PC-3 (cell line): ENCODE measurements at regions not wholly inside any gene's neighbourhood (a gene's known extent, or its start where the extent isn't known, plus 50 kb on each side); places are given as distances from the start of the nearest gene placed in this dataset.

Experiments
- ATAC-seq: fragments of 200-7000 bp; cut with Tn5 transposase; 2 replicates; pipeline ENCODE4 v1.9.1; 2020; ENCODE audit warnings: mild to moderate bottlenecking, moderate library complexity
- BruUV-seq: library from RNA; stranded (reverse); fragments of 400-500 nt; replicated peaks from 2 replicates; lab custom pipeline; 2021; lab: Mats Ljungman, UMichigan
- CTCF ChIA-PET: fragments of 300-600 bp; sonication (Branson Sonifier 250); formaldehyde crosslinking; loops from one replicate; lab custom pipeline; 2022; ENCODE audit warnings: antibody characterized with exemption; lab: Charles Lee
- POLR2A ChIA-PET: fragments of 300-600 bp; sonication (Branson Sonifier 250); formaldehyde crosslinking; loops from one replicate; lab custom pipeline; 2022; ENCODE audit warnings: antibody characterized with exemption; ENCODE audit not compliant: unreplicated experiment; lab: Charles Lee
- DNase-seq: peaks from one replicate; pipeline ENCODE4 v3.0.0-alpha.2; 2015
- H2AFZ ChIP-seq: fragments of 300-600 bp; sonication (generic); 2 replicates; pipeline ENCODE4 v1.6.0; 2016; ENCODE audit warnings: antibody characterized with exemption, low read length
- H3F3A ChIP-seq: fragments of 300-600 bp; sonication (generic); one replicate; pipeline ENCODE4 v1.6.0; 2017; ENCODE audit warnings: antibody characterized with exemption, low read length, control low read depth, mild to moderate bottlenecking; ENCODE audit not compliant: unreplicated experiment
- H3K27ac ChIP-seq: fragments of 300-600 bp; sonication (generic); 2 replicates; pipeline ENCODE4 v1.5.1; 2016; ENCODE audit warnings: mild to moderate bottlenecking, low read length
- H3K27me3 ChIP-seq: fragments of 300-600 bp; sonication (generic); 2 replicates; pipeline ENCODE4 v1.6.1; 2016; ENCODE audit warnings: low read length, mixed read lengths
- H3K36me3 ChIP-seq: fragments of 300-600 bp; sonication (generic); 2 replicates; pipeline ENCODE4 v1.6.1; 2016; ENCODE audit warnings: low read depth, mixed run types, low read length, mixed read lengths
- H3K4me1 ChIP-seq: fragments of 300-600 bp; sonication (generic); 2 replicates; pipeline ENCODE4 v1.5.1; 2016; ENCODE audit warnings: low read length; ENCODE audit not compliant: insufficient read depth
- H3K4me2 ChIP-seq: fragments of 300-600 bp; sonication (generic); 2 replicates; pipeline ENCODE4 v1.6.0; 2016; ENCODE audit warnings: low read length
- H3K4me3 ChIP-seq: fragments of 300-600 bp; sonication (generic); 2 replicates; pipeline ENCODE4 v1.5.1; 2016; ENCODE audit warnings: mild to moderate bottlenecking, low read length, mixed read lengths
- H3K79me2 ChIP-seq: fragments of 300-600 bp; sonication (generic); 2 replicates; pipeline ENCODE4 v1.6.1; 2017; ENCODE audit warnings: low read length, mixed read lengths
- H3K9ac ChIP-seq: fragments of 300-600 bp; sonication (generic); 2 replicates; pipeline ENCODE4 v1.6.0; 2016; ENCODE audit warnings: mild to moderate bottlenecking, low read length
- H3K9me2 ChIP-seq: fragments of 300-600 bp; sonication (generic); replicated peaks from 2 replicates; pipeline ENCODE4 v1.6.1; 2016; ENCODE audit warnings: mixed run types, low read length, mixed read lengths
- H3K9me3 ChIP-seq: fragments of 300-600 bp; sonication (generic); 2 replicates; pipeline ENCODE4 v1.6.1; 2016; ENCODE audit warnings: low read length, mixed read lengths
- H4K20me1 ChIP-seq: fragments of 300-600 bp; sonication (generic); 2 replicates; pipeline ENCODE4 v1.6.1; 2016; ENCODE audit warnings: low read length, mixed read lengths
- EZH2 ChIP-seq: fragments of 300-600 bp; sonication (generic); IDR thresholded peaks from one replicate; pipeline ENCODE4 v1.6.1; 2017; ENCODE audit warnings: antibody characterized with exemption, mild to moderate bottlenecking, low read length; ENCODE audit not compliant: unreplicated experiment
- EZH2phosphoT487 ChIP-seq: fragments of 300-600 bp; sonication (generic); IDR thresholded peaks from 2 replicates; pipeline ENCODE4 v1.6.1; 2018; ENCODE audit warnings: mild to moderate bottlenecking, antibody characterized with exemption, low read length, borderline replicate concordance
- intact Hi-C: fragments of 100-400 bp; cut with micrococcal nuclease; formaldehyde crosslinking; loops from 2 replicates; pipeline ENCODE4 v1.9.0; 2023
- TF ChIP-seq, protein P1 (sequence below): fragments of 300-600 bp; sonication (generic); conservative IDR thresholded peaks from 2 replicates; pipeline ENCODE4 v1.5.1; 2017; ENCODE audit warnings: antibody characterized with exemption, low read depth, mild to moderate bottlenecking, low read length

DNA sequence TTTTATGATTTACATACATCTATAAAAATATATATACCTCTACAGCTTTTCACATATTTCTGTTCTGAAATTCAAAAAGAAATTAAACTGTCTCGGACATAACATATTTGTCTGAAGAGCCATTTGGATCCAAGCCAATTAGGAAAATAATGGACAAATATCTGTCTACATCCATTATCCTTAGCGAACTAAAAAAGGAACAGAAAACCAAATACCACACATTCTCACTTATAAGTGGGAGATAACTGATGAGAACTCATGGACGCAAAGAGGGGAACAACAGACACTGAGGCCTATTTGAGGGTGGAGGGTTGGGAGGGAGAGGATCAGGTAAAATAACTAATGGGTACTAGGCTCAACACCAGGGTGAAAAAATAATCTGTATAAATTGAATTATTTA is 829.4 kb upstream of the ALCAM start:
- Histone ChIP-seq H3K4me3 (no peak overlapping the region), H3K4me1 (no peaks in the 10 kb centered on the region), H3K9me3 (no peaks in the 10 kb centered on the region), H4K20me1 (no peaks in the 10 kb centered on the region), H3K36me3 (no peaks in the 10 kb centered on the region), H3F3A (no peaks in the 10 kb centered on the region), H3K9ac (no peak overlapping the region), H3K79me2 (no peaks in the 10 kb centered on the region), H2AFZ (no peak overlapping the region), H3K27me3 (no peaks in the 10 kb centered on the region), H3K27ac (no peak overlapping the region), H3K9me2 (no peaks in the 10 kb centered on the region), H3K4me2 (no peak overlapping the region)
- BruUV-seq = no TSS peak
- TF ChIP-seq EZH2phosphoT487 = no peak
- no peak for ATAC-seq
- intact Hi-C loops = no loop called here
- POLR2A ChIA-PET = no interaction called here
- CTCF ChIA-PET = no interaction called here
- no peak for DNase-seq

DNA sequence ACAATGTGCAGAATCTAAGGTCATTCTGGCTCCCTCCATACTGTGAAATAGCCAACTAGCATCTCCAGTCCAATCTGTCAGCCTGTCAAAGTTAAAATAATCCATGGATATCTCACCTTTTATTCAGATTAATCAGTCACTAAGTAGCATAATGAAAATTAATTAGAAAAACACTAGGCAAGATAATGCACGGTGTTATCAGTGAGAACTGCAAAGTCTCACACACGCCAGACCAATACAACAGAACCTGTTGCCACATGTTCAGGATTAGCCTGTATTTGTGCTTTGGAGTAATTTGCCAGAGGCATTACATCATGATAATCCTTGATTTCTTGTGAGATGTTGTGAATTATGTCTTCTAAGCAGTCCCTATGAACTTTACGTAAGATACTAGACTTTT is 820.4 kb upstream of the ALCAM start:
- H3K4me3 ChIP-seq = no peak overlapping the region
- no peaks in the 10 kb centered on the region for H3K36me3 ChIP-seq
- no peaks in the 10 kb centered on the region for H3K9me2 ChIP-seq
- no peak overlapping the region for H3K9ac ChIP-seq
- H3K27me3 ChIP-seq = no peaks in the 10 kb centered on the region
- no peak for TF ChIP-seq EZH2phosphoT487
- no peak for TF ChIP-seq EZH2
- TF ChIP-seq, protein P1, sequence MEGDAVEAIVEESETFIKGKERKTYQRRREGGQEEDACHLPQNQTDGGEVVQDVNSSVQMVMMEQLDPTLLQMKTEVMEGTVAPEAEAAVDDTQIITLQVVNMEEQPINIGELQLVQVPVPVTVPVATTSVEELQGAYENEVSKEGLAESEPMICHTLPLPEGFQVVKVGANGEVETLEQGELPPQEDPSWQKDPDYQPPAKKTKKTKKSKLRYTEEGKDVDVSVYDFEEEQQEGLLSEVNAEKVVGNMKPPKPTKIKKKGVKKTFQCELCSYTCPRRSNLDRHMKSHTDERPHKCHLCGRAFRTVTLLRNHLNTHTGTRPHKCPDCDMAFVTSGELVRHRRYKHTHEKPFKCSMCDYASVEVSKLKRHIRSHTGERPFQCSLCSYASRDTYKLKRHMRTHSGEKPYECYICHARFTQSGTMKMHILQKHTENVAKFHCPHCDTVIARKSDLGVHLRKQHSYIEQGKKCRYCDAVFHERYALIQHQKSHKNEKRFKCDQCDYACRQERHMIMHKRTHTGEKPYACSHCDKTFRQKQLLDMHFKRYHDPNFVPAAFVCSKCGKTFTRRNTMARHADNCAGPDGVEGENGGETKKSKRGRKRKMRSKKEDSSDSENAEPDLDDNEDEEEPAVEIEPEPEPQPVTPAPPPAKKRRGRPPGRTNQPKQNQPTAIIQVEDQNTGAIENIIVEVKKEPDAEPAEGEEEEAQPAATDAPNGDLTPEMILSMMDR = no peak
- H3K4me2 ChIP-seq = no peak overlapping the region
- no peak overlapping the region for H3K27ac ChIP-seq
- no peaks in the 10 kb centered on the region for H3K9me3 ChIP-seq
- intact Hi-C loops = no loop called here
- H4K20me1 ChIP-seq = no peaks in the 10 kb centered on the region
- ATAC-seq = no peak
- ChIA-PET POLR2A (no interaction called here), CTCF (no interaction called here)
- DNase-seq = no peak
- no peaks in the 10 kb centered on the region for H3K79me2 ChIP-seq
- H2AFZ ChIP-seq = no peak overlapping the region
- H3K4me1 ChIP-seq = peaks cover 17% of the 10 kb centered on the region
- no peaks in the 10 kb centered on the region for H3F3A ChIP-seq
- no TSS peak for BruUV-seq

DNA sequence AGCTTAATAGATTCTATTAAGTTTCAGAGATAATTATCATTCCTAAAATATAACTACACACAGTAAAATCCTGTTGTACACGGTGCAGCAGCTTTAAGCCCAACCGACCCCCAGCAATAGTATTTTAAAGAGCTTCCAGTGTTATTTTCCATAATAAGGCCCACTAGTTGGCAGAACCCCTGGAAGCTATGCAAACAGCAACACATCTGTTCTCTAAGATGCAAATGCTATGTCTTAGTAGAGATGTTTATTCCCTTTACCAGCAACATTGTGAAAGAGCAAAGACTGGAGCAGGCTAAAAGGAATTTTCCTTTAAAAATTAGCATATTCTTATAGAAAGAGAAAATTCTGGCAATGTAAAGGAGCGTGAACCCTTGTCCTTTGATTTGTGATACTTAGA is 819.7 kb upstream of the ALCAM start:
- CTCF ChIA-PET = no interaction called here
- no peaks in the 10 kb centered on the region for H3K9me3 ChIP-seq
- no peaks in the 10 kb centered on the region for H3F3A ChIP-seq
- H4K20me1 ChIP-seq = no peaks in the 10 kb centered on the region
- H3K9me2 ChIP-seq = no peaks in the 10 kb centered on the region
- H3K4me1 ChIP-seq = peaks cover 17% of the 10 kb centered on the region
- no peaks in the 10 kb centered on the region for H3K79me2 ChIP-seq
- H3K27me3 ChIP-seq = no peaks in the 10 kb centered on the region
- ATAC-seq (no peak), DNase-seq (no peak)
- no peak overlapping the region for H2AFZ ChIP-seq
- no peak overlapping the region for H3K27ac ChIP-seq
- TF ChIP-seq EZH2 = no peak
- TF ChIP-seq, protein P1 = no peak
- no peak for TF ChIP-seq EZH2phosphoT487
- no peak overlapping the region for H3K4me3 ChIP-seq
- H3K9ac ChIP-seq = no peak overlapping the region
- BruUV-seq = no TSS peak
- no peak overlapping the region for H3K4me2 ChIP-seq
- H3K36me3 ChIP-seq = no peaks in the 10 kb centered on the region
- intact Hi-C loops = no loop called here
- POLR2A ChIA-PET = interaction anchor here (0.7 kb wide), 1 partner anchor 47 kb away, joined by 4 read pairs; no protein-coding TSS in a partner anchor
